ENCODE measurements at regions not wholly inside any gene's neighbourhood (a gene's known extent, or its start where the extent isn't known, plus 50 kb on each side); places are given as distances from the start of the nearest gene placed in this dataset.
A peak's percentile ranks its signal among the peaks of the same experiment; 100 is the strongest.

GRCh38 chr4:59243038-59243437 is 1957.1 kb upstream of the ADGRL3 start:
- TF ChIP-seq, protein P1, sequence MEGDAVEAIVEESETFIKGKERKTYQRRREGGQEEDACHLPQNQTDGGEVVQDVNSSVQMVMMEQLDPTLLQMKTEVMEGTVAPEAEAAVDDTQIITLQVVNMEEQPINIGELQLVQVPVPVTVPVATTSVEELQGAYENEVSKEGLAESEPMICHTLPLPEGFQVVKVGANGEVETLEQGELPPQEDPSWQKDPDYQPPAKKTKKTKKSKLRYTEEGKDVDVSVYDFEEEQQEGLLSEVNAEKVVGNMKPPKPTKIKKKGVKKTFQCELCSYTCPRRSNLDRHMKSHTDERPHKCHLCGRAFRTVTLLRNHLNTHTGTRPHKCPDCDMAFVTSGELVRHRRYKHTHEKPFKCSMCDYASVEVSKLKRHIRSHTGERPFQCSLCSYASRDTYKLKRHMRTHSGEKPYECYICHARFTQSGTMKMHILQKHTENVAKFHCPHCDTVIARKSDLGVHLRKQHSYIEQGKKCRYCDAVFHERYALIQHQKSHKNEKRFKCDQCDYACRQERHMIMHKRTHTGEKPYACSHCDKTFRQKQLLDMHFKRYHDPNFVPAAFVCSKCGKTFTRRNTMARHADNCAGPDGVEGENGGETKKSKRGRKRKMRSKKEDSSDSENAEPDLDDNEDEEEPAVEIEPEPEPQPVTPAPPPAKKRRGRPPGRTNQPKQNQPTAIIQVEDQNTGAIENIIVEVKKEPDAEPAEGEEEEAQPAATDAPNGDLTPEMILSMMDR (IDR thresholded peaks at IDR 0.05) = no peak

DNA sequence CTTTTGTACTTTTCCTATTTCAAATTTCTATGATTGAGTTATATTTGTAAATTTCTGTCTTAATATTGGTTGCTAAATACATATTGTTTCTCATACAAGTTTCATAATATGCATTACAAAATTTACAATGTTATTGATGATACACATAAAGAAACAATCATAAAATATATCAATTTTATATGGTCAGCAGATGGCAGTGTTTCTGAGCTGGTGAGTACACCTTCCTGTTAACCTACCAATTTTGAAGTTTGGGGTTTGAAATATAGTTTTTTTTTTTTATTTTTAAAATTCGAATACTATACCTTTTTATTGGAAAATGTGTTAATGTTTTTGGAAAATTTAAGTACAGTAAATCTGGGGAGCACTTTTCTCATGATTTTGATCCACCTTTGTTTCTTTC is 1953.1 kb upstream of the ADGRL3 start:
- TF ChIP-seq, protein P1 (IDR thresholded peaks at IDR 0.05) = peak; percentile 54; the same call in 1 of the 2 replicates

GRCh38 chr4:59248313-59248712 is 1951.8 kb upstream of the ADGRL3 start:
- TF ChIP-seq, protein P1 (IDR thresholded peaks at IDR 0.05) = no peak

DNA sequence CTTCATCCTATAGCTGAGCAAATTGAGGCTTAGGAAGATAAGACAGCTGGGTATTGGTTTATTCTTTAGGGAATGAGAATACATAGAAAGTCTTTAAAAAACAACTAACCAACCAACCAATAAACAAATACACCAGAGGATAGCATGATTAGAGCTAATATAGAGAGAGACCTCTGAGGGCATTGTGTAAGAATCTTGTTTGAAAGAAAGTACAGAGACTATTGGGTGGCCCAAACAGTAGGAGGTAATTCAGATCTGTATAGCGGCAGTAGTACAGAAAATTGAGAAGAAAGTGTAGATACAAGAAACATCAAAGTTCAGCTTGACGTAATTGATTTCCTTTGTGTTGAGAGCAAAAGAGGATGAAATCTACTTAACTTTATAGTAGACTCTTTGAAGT is 1951.0 kb upstream of the ADGRL3 start:
- TF ChIP-seq, protein P1 (IDR thresholded peaks at IDR 0.05) = no peak

- TF ChIP-seq, protein P1 (IDR thresholded peaks at IDR 0.05) = no peak
These were observed 1942.1 kb upstream of the ADGRL3 start for GRCh38 chr4:59258002-59258401.

GRCh38 chr4:59307609-59308008 is 1892.5 kb upstream of the ADGRL3 start:
- TF ChIP-seq, protein P1 (IDR thresholded peaks at IDR 0.05) = no peak

- TF ChIP-seq, protein P1 (IDR thresholded peaks at IDR 0.05) = no peak
These were observed 1885.5 kb upstream of the ADGRL3 start for GRCh38 chr4:59314637-59315036.

DNA sequence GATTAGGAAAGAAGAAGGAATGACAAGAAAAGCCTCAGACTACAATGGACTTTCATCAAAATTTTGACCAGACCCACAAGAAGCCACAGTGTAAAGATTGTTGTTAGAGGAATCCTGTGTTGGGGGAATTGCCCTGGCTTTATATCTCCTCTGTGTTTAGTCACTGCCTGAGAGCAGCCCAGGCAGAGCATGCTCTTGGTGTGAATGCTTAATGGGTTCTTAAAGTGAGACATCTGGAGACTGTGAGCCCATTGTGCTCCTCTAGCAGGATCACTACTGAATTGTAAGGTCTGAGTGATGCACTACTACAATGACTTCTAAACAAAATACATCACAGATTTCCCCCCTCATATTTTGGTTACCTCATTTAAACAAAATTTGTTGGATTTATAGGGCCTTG is 1860.5 kb upstream of the ADGRL3 start:
- TF ChIP-seq, protein P1 (IDR thresholded peaks at IDR 0.05) = no peak
